ENCODE measurements at regions not wholly inside any gene's neighbourhood (a gene's known extent, or its start where the extent isn't known, plus 50 kb on each side); places are given as distances from the start of the nearest gene placed in this dataset.
"Not testable (repeated sequence)": the region's sequence is repeated elsewhere in the genome, so short reads cannot be mapped to it uniquely, and the experiment has no call there.

DNA sequence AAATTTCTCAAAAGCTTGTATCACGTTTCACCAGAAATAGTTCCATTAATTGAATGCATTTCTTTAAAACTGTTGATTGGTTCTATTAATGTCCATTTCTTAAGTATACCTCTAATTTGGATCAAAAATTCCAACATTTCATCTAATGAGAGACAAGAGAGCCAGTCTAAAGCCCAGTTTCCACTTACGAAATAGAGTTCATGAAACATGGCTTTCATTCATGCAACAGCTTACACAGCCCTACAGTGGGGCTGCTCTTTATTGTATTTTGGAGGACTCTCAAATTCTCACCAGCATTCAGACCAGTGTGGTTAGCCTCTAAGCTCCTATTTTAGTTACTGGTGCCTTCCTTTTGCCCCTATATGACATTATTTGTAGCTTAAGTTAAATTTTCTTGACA is 566.9 kb upstream of the RGMB start:
- DNase-seq (ENCODE audit: low spot score) = no peak

DNA sequence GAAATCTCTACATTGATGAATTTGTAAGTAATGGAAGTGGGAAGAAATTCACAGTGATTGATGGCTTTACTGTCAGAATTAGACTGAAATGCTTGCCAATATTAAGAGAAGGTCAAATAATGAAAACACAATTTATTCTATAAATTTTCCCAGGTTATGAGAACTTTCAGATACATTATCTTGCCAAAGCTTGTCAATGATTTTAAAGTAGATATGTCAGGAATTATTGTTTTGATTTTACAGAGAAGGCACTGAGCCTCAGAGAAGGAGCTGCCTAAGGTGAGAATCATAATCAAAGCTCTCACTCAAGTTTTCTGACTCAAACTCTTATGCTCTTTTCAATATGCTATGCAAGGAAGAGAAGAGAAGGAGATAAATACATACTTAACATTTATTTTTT is 564.0 kb upstream of the RGMB start:
- no peak for DNase-seq (ENCODE audit: low spot score)

DNA sequence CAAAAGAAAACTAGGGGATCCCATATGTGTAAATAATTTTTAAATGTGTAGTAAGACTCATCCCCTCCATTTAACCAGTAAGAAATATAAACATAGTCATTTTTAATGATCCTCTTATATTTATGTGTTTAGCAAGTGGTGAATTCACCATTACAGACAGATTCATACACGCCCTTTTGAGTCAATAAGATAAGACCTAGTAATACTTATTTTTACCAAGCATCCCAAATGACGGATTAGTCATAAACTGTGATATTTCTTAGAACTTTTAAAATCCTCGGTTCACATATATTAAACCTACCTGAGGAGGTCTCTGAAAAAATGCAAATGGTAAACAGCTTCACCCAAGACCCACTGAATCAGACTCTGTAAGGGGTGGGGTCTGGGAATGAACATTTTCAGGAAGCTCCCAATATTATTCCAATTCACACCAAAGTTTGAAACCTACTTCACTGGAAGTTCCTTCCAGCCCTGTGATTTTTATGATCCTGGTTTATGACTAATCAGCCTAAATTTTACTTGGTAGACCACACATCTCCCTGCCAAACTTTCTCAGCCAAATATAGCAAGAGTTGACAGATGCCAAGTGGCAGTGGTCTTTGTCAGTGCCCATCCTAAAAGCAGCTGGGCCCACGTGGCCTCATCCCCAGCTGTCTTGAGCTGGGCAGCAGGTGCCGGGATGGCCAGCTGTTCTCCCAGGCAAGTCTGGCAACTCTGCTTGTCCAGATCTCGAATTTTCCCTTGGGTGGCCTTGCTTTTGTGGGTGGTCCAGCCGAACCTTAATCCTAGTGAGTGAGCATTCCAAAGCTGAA is 559.0 kb upstream of the RGMB start:
- DNase-seq (ENCODE audit: low spot score) = no peak

DNA sequence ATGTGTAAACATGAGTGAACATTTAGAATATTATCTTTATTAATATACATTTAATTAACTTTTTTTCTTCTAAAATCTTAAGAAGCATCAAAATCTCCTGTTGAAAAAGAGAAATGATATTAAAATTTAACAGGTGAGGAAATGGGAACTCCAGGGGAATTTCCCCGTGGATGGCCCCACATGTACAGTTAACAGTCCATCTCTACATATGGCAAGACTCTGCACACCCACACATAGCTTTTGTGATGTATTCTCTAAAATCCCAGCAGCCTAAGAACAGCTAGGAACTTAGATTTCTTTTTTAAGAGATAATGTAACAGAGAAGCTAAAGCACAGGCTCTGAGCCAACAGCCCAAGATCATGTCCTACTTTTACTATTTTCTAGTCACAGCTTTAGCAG is 556.3 kb upstream of the RGMB start:
- no peak for DNase-seq (ENCODE audit: low spot score)

DNA sequence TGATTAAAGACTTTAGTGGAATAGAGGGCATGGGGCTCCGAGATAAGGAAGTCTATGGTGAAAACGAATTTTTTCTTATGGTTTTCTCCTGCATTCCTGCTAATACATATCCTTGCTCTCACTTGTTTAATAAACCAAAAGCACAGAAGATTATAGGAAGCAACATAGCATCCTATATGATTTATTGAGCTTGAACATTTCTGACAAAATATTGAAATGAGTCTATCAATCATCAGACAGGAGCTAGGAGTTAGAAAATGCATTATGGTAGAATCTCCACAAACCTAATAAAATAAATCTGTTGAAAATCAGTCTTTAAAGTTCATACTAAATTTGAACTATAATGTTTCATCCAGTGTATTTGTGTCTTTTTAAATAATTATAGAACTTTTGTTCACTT is 554.6 kb upstream of the RGMB start:
- DNase-seq (ENCODE audit: low spot score) = no peak

DNA sequence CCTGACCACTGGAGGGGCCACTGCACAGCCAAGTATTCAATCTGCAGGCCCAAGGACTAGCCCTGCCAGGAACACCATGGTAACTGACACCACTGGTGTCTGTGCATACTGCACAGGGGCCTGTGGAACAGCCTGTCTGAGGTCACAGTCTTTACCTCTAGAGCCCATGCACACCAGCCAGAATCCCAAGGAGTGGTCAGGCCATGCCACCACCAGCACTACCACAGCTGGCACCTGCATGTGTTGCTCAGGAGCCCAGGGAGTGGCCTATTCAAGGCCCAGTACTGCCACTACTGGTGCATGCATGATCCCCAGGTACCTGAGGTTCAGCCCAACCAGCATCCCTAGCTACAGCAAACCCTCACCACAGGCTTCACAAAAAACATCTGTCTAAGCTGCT is 546.0 kb upstream of the RGMB start:
- no peak for DNase-seq (ENCODE audit: low spot score)

DNA sequence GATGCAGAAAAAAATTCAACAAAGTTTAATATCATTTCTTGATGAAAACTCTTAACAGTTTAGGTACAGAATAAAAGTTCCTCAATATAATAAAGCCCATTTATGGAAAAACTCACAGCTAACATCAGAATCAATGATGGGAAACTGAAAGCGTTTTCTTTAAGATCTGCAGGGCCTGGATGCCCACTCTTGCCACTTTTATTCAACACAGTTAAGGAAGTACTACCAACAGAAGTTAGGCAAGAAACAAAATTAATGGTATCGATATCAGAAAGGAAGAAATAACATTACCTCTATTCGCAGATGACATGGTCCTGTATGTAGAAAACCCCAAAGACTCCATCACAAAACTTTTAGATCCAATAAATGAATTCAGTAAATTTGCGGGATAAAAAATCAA is 542.4 kb upstream of the RGMB start:
- no peak for DNase-seq (ENCODE audit: low spot score)

DNA sequence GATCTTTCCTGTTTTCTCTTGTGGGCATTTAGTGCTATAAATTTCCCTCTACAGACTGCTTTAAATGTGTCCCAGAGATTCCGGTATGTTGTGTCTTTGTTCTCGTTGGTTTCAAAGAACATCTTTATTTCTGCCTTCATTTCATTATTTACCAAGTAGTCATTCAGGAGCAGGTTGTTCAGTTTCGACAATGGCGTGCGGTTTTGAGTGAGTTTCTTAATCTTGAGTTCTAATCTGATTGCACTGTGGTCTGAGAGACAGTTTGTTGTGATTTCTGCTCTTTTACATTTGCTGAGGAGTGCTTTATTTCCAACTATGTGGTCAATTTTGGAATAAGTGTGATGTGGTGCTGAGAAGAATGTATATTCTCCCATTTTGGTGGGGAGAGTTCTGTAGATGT is 535.7 kb upstream of the RGMB start:
- DNase-seq (ENCODE audit: low spot score) = not testable (repeated sequence)

DNA sequence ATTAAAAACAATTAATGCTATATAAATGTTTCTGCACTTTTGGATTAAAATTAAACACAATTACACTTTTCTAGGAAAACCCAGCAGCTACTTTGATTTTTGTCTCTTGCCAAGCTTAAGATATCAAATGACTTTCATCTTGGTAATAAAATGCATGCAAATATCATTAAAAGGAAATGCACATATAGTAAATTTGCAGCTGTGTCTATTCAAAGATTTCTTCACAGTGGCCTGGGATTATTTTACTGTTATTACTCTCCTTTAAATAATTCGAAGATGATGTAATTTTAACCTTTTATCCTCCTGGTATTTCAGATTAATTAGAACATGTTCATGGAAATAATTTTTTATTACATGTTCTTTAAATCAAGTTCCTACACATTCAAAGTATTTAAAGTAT is 529.5 kb upstream of the RGMB start:
- DNase-seq (ENCODE audit: low spot score) = no peak

DNA sequence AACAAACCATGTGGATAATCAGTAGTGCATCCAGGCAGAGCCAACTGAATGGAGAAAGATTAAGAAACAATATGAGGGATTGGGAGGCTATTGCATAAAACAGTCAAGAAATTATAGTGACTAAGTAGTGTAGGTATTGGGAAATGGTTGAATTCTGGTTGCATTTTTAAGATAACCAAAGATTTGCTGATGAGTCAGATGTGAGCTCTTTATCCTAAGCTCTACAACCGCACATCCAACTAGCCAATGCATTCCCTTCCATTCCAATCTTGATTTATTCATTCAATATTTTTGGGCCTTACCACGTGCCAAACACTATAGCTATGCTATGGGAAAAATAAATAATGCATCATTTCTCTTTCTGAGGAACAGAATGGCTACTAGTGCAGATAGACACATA is 524.5 kb upstream of the RGMB start:
- DNase-seq (ENCODE audit: low spot score) = no peak

DNA sequence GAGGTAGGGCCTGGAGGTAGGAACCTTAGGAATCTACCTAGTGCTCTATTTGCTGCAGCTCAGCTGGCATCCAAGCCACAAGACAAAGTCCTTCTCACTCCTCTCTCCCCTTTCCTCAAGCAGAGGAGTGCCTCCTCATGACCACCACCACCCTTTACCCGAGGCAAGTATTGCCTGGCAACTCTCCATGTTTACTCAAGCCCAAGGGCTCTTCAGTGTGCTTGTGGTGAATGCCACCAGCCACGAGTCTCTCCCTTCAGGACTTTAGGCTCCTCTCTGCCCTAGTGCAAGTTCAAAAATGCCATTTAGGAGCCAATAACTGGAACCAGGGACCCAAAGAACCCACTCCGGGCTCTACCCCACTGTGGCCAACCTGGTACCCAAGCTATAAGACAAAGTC is 514.5 kb upstream of the RGMB start:
- DNase-seq (ENCODE audit: low spot score) = no peak

DNA sequence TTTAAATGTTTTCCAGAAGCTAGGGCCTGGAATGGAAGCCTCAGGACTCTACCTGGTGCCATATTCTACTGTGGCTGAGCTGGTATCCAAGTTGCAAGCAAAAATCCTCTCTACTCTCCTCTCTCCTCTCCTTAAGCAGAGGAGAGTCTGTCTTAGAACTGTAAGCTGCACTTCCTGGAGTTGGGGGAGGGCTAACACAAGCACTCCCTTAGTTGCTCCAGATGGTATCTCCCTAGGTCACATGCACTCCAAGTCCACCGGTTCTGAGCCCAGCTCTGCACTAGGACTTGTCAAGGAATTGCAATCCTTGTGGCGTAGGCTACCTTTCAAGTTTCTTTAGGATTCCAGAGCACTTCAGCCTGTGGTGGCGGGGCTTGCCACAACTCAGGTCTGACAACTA is 513.9 kb upstream of the RGMB start:
- DNase-seq (ENCODE audit: low spot score) = no peak

DNA sequence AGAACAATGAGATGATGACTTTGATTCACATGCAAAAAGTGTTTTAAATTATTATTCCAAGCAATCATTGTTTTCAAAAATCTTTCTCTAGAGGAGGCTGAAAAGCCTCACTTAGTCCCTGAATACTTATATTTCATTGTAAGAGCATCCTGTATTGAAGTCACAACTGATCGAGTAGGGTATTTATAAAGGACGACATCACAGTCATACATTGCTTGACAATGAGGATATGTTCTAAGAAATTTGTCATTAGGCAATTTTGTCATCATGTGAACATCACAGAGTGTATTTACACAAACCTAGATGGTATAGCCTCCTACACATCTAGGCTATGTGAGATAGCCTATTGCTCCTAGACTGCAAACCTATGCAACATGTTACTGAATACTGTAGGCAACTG is 510.4 kb upstream of the RGMB start:
- DNase-seq (ENCODE audit: low spot score) = no peak

DNA sequence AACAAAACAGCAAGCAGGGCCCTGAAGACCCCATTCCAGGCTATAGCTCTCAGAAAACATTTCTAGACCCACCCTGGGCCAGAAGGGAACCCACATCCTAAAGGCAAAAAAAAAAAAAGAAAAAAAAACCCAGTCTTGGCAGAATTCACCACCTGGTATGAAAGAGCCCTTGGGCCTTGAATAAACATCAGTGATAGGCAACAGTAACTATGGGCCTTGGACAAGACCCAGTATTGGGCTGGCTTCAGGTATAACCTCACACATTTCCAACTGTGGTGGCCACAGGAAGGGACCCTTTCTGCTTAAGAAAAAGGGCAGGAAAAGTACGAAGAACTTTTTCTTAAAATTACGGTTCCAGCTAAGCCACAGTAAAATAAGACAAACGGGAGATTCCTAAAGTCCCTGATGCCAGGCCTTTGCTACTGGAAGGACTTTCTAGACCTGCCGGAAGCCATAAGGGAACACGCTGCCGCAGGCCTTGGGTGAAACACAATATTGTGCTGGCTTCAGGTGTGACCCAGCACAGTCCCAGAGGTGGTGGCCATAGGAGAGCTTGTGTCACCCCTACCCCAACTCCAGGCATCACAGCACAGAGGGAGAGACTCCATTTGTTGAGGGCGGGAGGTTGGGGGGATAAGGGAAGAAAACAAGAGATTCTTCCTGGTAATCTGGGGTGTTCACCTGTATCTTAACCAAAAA is 505.2 kb upstream of the RGMB start:
- DNase-seq (ENCODE audit: low spot score) = no peak

DNA sequence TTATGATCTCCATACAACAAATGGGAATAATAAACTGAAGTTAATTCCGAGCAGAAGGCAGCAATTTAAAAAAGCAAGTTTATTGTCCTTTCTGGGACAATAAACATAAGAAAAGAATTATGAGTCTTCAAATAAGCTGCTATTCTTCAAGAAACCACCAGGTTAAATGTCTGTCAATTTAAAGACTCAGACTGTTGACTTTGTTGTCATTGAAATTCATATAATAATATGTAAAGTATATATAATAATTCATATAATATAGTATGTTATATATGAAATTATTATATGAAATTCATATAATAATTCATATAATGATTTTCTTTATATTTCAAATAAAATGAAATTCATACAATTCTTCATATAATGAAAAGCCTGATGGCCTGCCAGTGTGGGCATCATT is 497.5 kb upstream of the RGMB start:
- DNase-seq (ENCODE audit: low spot score) = no peak

DNA sequence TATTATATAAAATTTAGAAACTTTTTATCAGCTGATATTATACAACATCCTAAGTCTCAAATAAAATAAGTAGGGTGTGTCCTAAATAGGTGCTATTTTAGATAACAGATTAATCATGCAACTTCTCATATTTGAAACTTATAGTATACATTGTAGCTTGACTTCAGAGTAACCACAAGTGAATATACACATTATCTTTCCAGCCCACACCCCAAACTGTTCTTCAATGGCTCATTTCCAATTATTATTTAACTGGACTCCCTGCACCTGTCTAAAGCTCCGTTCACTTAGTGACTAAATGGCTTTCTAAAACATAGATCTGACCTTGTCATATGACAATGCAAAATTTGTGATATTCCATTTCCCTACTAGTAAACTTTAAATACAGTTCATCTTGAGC is 490.9 kb upstream of the RGMB start:
- no peak for DNase-seq (ENCODE audit: low spot score)

DNA sequence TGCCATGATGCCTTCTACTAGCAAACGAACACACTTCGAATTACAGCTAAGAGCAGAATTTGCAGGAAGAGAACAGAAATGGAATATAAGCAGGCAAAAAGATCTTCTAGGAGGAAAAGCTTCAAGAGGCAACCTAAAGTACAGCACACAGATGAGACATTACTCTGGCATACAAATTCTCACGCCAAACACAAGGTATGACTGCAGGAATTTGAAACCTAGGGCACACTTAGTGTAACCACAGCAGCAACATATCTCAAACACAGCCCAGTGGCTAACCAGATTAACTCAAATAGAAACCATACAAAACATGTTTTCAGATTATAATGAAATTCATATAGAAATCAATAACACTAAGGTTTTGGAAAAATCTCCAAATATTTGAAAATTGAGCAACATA is 481.0 kb upstream of the RGMB start:
- DNase-seq (ENCODE audit: low spot score) = no peak

DNA sequence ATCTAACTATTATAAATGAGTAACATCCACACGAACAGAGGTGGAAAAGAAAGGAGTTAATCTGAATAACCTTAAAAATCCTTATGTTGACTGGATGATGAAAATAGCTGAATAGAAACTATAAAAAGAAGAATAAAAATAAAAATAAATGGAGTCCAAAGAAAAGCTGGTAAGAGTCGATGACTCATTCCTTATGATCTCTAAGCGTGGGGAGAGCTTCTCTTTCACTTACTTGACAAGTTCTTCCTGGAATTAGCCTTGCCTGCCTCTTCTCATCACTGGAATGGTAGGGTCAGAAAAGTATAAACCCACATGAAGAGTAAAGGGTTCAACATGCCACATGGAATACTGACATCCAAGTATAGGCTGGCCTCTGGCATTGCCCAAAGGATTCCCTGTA is 477.0 kb upstream of the RGMB start:
- no peak for DNase-seq (ENCODE audit: low spot score)

DNA sequence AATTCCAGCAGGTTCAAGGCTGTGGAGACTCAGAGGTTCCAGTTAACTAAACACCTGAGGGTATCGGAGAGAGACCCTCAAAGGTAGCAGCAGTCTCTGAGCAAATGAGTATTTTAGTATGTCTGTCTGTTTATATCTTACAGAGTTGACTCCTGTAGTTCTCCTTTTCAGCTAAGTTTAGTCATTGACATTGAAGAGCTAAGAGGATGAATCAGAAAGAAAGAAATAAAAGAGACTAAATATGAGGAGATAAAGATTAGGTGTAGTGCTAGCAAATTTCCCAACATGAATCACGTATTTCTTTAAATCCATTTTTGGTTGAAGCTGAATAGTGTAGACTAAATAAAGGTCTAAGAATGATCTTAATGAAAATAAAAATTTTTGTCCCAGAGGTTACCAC is 474.0 kb upstream of the RGMB start:
- DNase-seq (ENCODE audit: low spot score) = no peak

DNA sequence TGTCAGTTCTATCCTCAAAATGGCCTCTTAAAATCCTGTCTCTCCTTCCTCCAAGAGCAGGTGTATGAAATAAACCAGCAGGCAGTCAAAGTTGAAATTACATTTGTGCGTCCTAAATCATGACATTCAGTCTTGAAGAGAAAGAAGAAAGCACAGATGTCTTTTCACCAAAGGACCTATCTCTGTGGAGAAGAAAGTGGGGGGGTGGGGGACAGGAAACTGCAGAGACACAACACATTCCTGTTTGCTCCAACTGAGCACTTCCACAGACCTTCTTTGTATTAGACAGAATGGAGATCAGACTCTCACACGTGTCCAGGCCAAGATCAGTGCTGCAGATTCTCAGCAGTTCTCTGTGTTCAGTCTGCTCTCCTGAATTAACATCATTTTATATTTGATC is 471.9 kb upstream of the RGMB start:
- DNase-seq (ENCODE audit: low spot score) = no peak

DNA sequence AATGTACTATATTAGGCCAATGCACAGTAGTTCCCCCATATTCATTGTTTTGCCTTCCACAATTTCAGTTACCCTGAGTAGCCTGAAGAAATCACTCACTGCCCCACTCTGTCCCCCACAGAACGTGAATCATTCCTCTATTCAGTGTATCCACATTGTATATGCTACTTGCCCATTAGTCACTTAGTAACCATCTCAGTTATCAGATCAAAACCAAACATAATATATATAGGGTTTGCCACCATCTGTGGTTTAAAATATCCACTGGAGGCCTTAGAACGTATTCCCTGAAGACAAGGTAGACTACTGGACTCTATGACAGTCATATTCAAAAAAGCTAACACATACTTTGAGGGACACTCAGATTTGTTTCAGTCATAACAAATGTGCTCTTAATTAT is 465.7 kb upstream of the RGMB start:
- DNase-seq (ENCODE audit: low spot score) = no peak

DNA sequence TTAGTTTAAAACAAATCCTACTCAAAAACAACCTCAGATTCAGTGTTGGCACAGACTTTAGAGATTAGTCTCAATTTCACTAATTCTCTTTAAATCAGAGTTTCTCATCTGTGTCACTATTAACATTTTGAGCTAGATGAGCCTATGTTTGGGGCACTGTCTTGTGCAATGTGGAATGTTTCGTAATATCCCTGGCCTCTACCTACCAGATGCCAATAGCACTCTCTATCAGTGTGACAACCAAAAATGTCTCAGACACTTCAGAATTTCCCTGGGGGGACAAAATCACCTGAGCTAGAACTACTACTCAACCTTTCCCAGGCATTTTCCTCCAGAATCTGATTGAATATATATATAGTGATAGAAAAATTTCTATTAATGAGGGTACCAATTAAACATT is 465.2 kb upstream of the RGMB start:
- DNase-seq (ENCODE audit: low spot score) = no peak

DNA sequence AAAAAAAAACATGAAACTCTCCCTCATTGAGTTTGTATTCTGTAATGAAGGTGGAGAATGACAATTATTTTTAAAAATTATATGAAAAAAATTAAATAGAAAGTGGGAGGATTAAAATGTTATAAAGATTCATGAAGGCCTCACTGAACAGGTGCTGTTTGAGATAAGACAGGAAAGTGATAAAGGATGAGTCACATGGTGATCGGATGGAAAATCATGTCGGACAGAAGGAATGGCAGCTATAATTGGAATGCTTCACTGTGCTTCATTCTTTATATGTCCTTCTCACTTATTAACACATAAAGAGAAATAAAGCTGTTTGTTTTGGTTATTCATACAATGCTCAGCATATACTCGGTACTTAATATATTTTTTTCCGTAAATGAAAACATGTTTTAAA is 464.5 kb upstream of the RGMB start:
- DNase-seq (ENCODE audit: low spot score) = no peak

All from SW480 (cell line).